ENCODE measurements at regions not wholly inside any gene's neighbourhood (a gene's known extent, or its start where the extent isn't known, plus 50 kb on each side); places are given as distances from the start of the nearest gene placed in this dataset.

- TF ChIP-seq CEBPB (IDR thresholded peaks at IDR 0.05) (no peak), ZBTB7A (IDR thresholded peaks at IDR 0.05; ENCODE audit: low read depth) (no peak), MAX (IDR thresholded peaks at IDR 0.05) (no peak), RAD21 (IDR thresholded peaks at IDR 0.05; ENCODE audit: low read depth) (no peak), FOXM1 (IDR thresholded peaks at IDR 0.05; ENCODE audit: borderline replicate concordance, low read depth) (no peak), TAF1 (IDR thresholded peaks at IDR 0.05; ENCODE audit: low read depth) (no peak), REST (IDR thresholded peaks at IDR 0.05; ENCODE audit: low read depth) (no peak), EP300 (IDR thresholded peaks at IDR 0.05; ENCODE audit: borderline replicate concordance) (no peak), CREB1 (IDR thresholded peaks at IDR 0.05; ENCODE audit: low read depth) (no peak), TEAD4 (IDR thresholded peaks at IDR 0.05) (no peak), YY1 (IDR thresholded peaks at IDR 0.05; ENCODE audit: low read depth) (no peak), USF1 (IDR thresholded peaks at IDR 0.05) (no peak), TCF12 (IDR thresholded peaks at IDR 0.05; ENCODE audit: low read depth) (no peak)
Observed at GRCh38 chr1:209265301-209265700, 318.2 kb upstream of the CAMK1G start.

All from Ishikawa (cell line).